DND-41 (cell line): ENCODE measurements at regions not wholly inside any gene's neighbourhood (a gene's known extent, or its start where the extent isn't known, plus 50 kb on each side); places are given as distances from the start of the nearest gene placed in this dataset.
A peak's percentile ranks its signal among the peaks of the same experiment; 100 is the strongest.
"Not testable (repeated sequence)": the region's sequence is repeated elsewhere in the genome, so short reads cannot be mapped to it uniquely, and the experiment has no call there.

Experiments
- ATAC-seq: fragments of 200-7000 bp; cut with Tn5 transposase; 3 replicates; pipeline ENCODE4 v1.9.1; 2021; ENCODE audit warnings: low read depth; ENCODE audit not compliant: insufficient read depth
- DNase-seq: peaks from one replicate; pipeline ENCODE4 v3.0.0-alpha.2; 2020
- H2AFZ ChIP-seq: 2 replicates; pipeline ENCODE4 v1.6.0; 2012; ENCODE audit warnings: low read depth, low read length
- H3K27ac ChIP-seq: 2 replicates; pipeline ENCODE4 v1.5.1; 2012; ENCODE audit warnings: low read length, inconsistent platforms
- H3K27me3 ChIP-seq: fragments of 200-600 bp; sonication (generic); 2 replicates; pipeline ENCODE4 v1.6.0; 2012; ENCODE audit warnings: low read length, mild to moderate bottlenecking, inconsistent platforms; ENCODE audit not compliant: insufficient read depth, poor library complexity
- H3K36me3 ChIP-seq: 2 replicates; pipeline ENCODE4 v1.5.1; 2012; ENCODE audit warnings: low read length, inconsistent platforms; ENCODE audit not compliant: insufficient read depth
- H3K4me1 ChIP-seq: 2 replicates; pipeline ENCODE4 v1.5.1; 2012; ENCODE audit warnings: mild to moderate bottlenecking, low read length; ENCODE audit not compliant: insufficient read depth
- H3K4me2 ChIP-seq: 2 replicates; pipeline ENCODE4 v1.6.0; 2012; ENCODE audit warnings: mild to moderate bottlenecking, moderate library complexity, low read length, inconsistent platforms; ENCODE audit not compliant: insufficient read depth
- H3K4me3 ChIP-seq, 2 experiments: fragments of 200-600 bp in 1 of 2; shearing (Covaris generic) in 1 of 2; 2 replicates each; pipeline ENCODE4 v1.5.1; 2012 to 2016; ENCODE audit warnings: inconsistent platforms in 2 of 2, low read length in 2 of 2, mild to moderate bottlenecking in 2 of 2, low read depth in 1 of 2, moderate library complexity in 1 of 2
- H3K79me2 ChIP-seq: 2 replicates; pipeline ENCODE4 v1.6.0; 2012; ENCODE audit warnings: low read length, inconsistent platforms; ENCODE audit not compliant: insufficient read depth
- H3K9ac ChIP-seq: 2 replicates; pipeline ENCODE4 v1.6.0; 2012; ENCODE audit warnings: low read depth, mild to moderate bottlenecking, inconsistent platforms, low read length, moderate library complexity
- H3K9me3 ChIP-seq: 2 replicates; pipeline ENCODE4 v1.5.1; 2012; ENCODE audit warnings: low read length, moderate library complexity, mild to moderate bottlenecking, inconsistent platforms; ENCODE audit not compliant: insufficient read depth, severe bottlenecking
- H4K20me1 ChIP-seq: 2 replicates; pipeline ENCODE4 v1.6.0; 2012; ENCODE audit warnings: low read length; ENCODE audit not compliant: insufficient read depth
- CTCF ChIP-seq: IDR thresholded peaks from 2 replicates; pipeline ENCODE4 v1.5.1; 2012; ENCODE audit warnings: borderline replicate concordance, low read length, moderate library complexity, mild to moderate bottlenecking; ENCODE audit not compliant: poor library complexity, severe bottlenecking; ENCODE audit errors: extremely low read depth
- EZH2 ChIP-seq: IDR thresholded peaks from 3 replicates; pipeline ENCODE4 v1.6.1; 2012; ENCODE audit warnings: borderline replicate concordance, low read depth, mild to moderate bottlenecking, moderate library complexity, low read length, inconsistent platforms; ENCODE audit not compliant: severe bottlenecking

GRCh38 chr11:23473782-23474181 is 613.5 kb upstream of the CCDC179 start:
- Histone ChIP-seq H3K9me3 (no peaks in the 10 kb centered on the region), H3K4me3 (no peak overlapping the region), H4K20me1 (no peaks in the 10 kb centered on the region), H3K36me3 (no peaks in the 10 kb centered on the region), H3K4me1 (no peaks in the 10 kb centered on the region), H3K79me2 (no peaks in the 10 kb centered on the region), H3K27me3 (no peaks in the 10 kb centered on the region), H3K9ac (no peak overlapping the region), H3K27ac (no peak overlapping the region), H2AFZ (no peak overlapping the region), H3K4me2 (no peak overlapping the region)
- DNase-seq (no peak), ATAC-seq (no peak)
- no peak for TF ChIP-seq CTCF
- TF ChIP-seq EZH2 = no peak

- DNase-seq (no peak), ATAC-seq (no peak)
- Histone ChIP-seq H3K79me2 (no peaks in the 10 kb centered on the region), H3K9me3 (no peaks in the 10 kb centered on the region), H3K4me1 (no peaks in the 10 kb centered on the region), H3K9ac (no peak overlapping the region), H3K4me3 (no peak overlapping the region), H2AFZ (no peak overlapping the region), H3K27ac (no peak overlapping the region), H3K27me3 (no peaks in the 10 kb centered on the region), H3K4me2 (no peak overlapping the region), H4K20me1 (no peaks in the 10 kb centered on the region), H3K36me3 (no peaks in the 10 kb centered on the region)
- TF ChIP-seq CTCF (no peak), EZH2 (no peak)
These were observed 620.5 kb upstream of the CCDC179 start for GRCh38 chr11:23480736-23481135.

- H3K9ac ChIP-seq, H3K79me2 ChIP-seq, H3K4me1 ChIP-seq, DNase-seq, H3K27ac ChIP-seq, H3K9me3 ChIP-seq, H2AFZ ChIP-seq, H4K20me1 ChIP-seq, H3K27me3 ChIP-seq, ATAC-seq, H3K4me2 ChIP-seq, H3K4me3 ChIP-seq, H3K36me3 ChIP-seq: not testable (repeated sequence)
These were observed 623.9 kb upstream of the CCDC179 start for GRCh38 chr11:23484146-23484545.

GRCh38 chr11:23484618-23485017 is 624.3 kb upstream of the CCDC179 start:
- H4K20me1 ChIP-seq, H3K4me1 ChIP-seq, H3K27me3 ChIP-seq, H3K4me2 ChIP-seq, H3K36me3 ChIP-seq, H3K27ac ChIP-seq, H3K9ac ChIP-seq, H3K9me3 ChIP-seq, H3K79me2 ChIP-seq, H3K4me3 ChIP-seq, ATAC-seq, H2AFZ ChIP-seq: not testable (repeated sequence)
- DNase-seq = peak; percentile 7
